Peyer's patch (tissue), 4 donors: ENCODE measurements at regions not wholly inside any gene's neighbourhood (a gene's known extent, or its start where the extent isn't known, plus 50 kb on each side); places are given as distances from the start of the nearest gene placed in this dataset.
A peak's percentile ranks its signal among the peaks of the same experiment; 100 is the strongest.

Source experiments
- DNase-seq, 3 donors: peaks; one replicate each; pipeline ENCODE4 v3.0.0-alpha.2; 2017 to 2019
- H3K27ac ChIP-seq, 4 donors: fragments of 200-600 bp; sonication (generic); one replicate each; pipeline ENCODE4 v1.5.1; 2016 to 2019
- H3K27me3 ChIP-seq, 2 donors: fragments of 200-600 bp; sonication (generic); one replicate each; pipeline ENCODE4 v1.5.1; 2019
- H3K36me3 ChIP-seq, 3 donors: fragments of 200-600 bp; sonication (generic); one replicate each; pipeline ENCODE4 v1.5.1; 2016 to 2019
- H3K4me1 ChIP-seq, 4 donors: fragments of 200-600 bp; sonication (generic); one replicate each; pipeline ENCODE4 v1.5.1; 2016 to 2019
- H3K4me3 ChIP-seq, 4 donors: fragments of 200-600 bp; sonication (generic); 1 replicate in 3 of 4; 2 replicates in 1 of 4; pipeline ENCODE4 v1.5.1; 2016 to 2019; ENCODE audit warnings: mild to moderate bottlenecking in 1 of 4
- H3K9me3 ChIP-seq, 4 donors: fragments of 200-600 bp; sonication (generic); one replicate each; pipeline ENCODE4 v1.5.1; 2016 to 2019; ENCODE audit warnings: mild to moderate bottlenecking in 1 of 4
- CTCF ChIP-seq, 6 experiments: fragments of 450-650 bp in 4 of 6; fragments of 200-600 bp in 2 of 6; sonication (generic) in 1 of 6; IDR thresholded peaks; one replicate each; pipeline ENCODE4 v1.5.1; 2017 to 2019; ENCODE audit warnings: antibody characterized with exemption in 6 of 6, mild to moderate bottlenecking in 3 of 6, moderate library complexity in 1 of 6
- POLR2A ChIP-seq, 2 donors: fragments of 450-650 bp; IDR thresholded peaks; one replicate each; pipeline ENCODE4 v1.5.1; 2017; ENCODE audit warnings: antibody characterized with exemption in 2 of 2, mild to moderate bottlenecking in 2 of 2, moderate library complexity in 2 of 2

GRCh38 chr14:104460791-104461651, 118.5 kb upstream of the C14orf180 start:
- Histone ChIP-seq H3K27me3 (peaks cover 0 to 10% of the 10 kb centered on the region in 2 donors), H3K9me3 (no peaks in the 10 kb centered on the region), H3K4me1 (peaks cover 0 to 5% (median 2%) of the 10 kb centered on the region in 4 donors), H3K36me3 (no peaks in the 10 kb centered on the region), H3K27ac (no peak overlapping the region), H3K4me3 (peak overlapping the region in 1 of 4 donors; percentile 27)
- no peak for DNase-seq
- no peak for TF ChIP-seq POLR2A (IDR thresholded peaks at IDR 0.05)
- TF ChIP-seq CTCF (IDR thresholded peaks at IDR 0.05) = no peak

GRCh38 chr14:104461676-104462449, 117.7 kb upstream of the C14orf180 start:
- Histone ChIP-seq H3K27me3 (peaks cover 0 to 10% of the 10 kb centered on the region in 2 donors), H3K4me3 (peak overlapping the region in 3 of 4 donors; percentile 3 to 33 (median 12))

GRCh38 chr14:104462651-104463630, 116.6 kb upstream of the C14orf180 start:
- Histone ChIP-seq H3K9me3 (no peaks in the 10 kb centered on the region), H3K27ac (no peak overlapping the region), H3K4me1 (peaks cover 0 to 5% (median 2%) of the 10 kb centered on the region in 4 donors), H3K4me3 (no peak overlapping the region), H3K27me3 (peaks cover 0 to 10% of the 10 kb centered on the region in 2 donors), H3K36me3 (no peaks in the 10 kb centered on the region)
- no peak for TF ChIP-seq CTCF (IDR thresholded peaks at IDR 0.05)
- TF ChIP-seq POLR2A (IDR thresholded peaks at IDR 0.05) = no peak
- DNase-seq = no peak

More at GRCh38 chr14:104461676-104462449, 117.7 kb upstream of the C14orf180 start:
- peaks cover 0 to 5% (median 2%) of the 10 kb centered on the region in 4 donors for H3K4me1 ChIP-seq
- TF ChIP-seq POLR2A (IDR thresholded peaks at IDR 0.05) = no peak
- no peak for TF ChIP-seq CTCF (IDR thresholded peaks at IDR 0.05)
- H3K27ac ChIP-seq = no peak overlapping the region
- H3K9me3 ChIP-seq = no peaks in the 10 kb centered on the region
- H3K36me3 ChIP-seq = no peaks in the 10 kb centered on the region
- no peak for DNase-seq

- H3K4me1 ChIP-seq = peaks cover 0 to 5% (median 2%) of the 10 kb centered on the region in 4 donors
- TF ChIP-seq CTCF (IDR thresholded peaks at IDR 0.05) (no peak), POLR2A (IDR thresholded peaks at IDR 0.05) (no peak)
- no peak for DNase-seq
- no peaks in the 10 kb centered on the region for H3K9me3 ChIP-seq
- peaks cover 0 to 10% of the 10 kb centered on the region in 2 donors for H3K27me3 ChIP-seq
- H3K36me3 ChIP-seq = no peaks in the 10 kb centered on the region
- no peak overlapping the region for H3K27ac ChIP-seq
- H3K4me3 ChIP-seq = no peak overlapping the region
These were observed 114.7 kb upstream of the C14orf180 start for GRCh38 chr14:104464907-104465306.
